AG09319 (cell line): ENCODE measurements at regions not wholly inside any gene's neighbourhood (a gene's known extent, or its start where the extent isn't known, plus 50 kb on each side); places are given as distances from the start of the nearest gene placed in this dataset.

Source experiments
- DNase-seq: peaks from one replicate; pipeline ENCODE4 v3.0.0-alpha.2; 2010; ENCODE audit warnings: low read depth; ENCODE audit errors: extremely low read depth
- TF ChIP-seq, protein P1 (sequence below): IDR thresholded peaks from 2 replicates; pipeline ENCODE4 v1.5.1; 2011; ENCODE audit warnings: low read depth, mild to moderate bottlenecking, inconsistent platforms, low read length, moderate library complexity

DNA sequence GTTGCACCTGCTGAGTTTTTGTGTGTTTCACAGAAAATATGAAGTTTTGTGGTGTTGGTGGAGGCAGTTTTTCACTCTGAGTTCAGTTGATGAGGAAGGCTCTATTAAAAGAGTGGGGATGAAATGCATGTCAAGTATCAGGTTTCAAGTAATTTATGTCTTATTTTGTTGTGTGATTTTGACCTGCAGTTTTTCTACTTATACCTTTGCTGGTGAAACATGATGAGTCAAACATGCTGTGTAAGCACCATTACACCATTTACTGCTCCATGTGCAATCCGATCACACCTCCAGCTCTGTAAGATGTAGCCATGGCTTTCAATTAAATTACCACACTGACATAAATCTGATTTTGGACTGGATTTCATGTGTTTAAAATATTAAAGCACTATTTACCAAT is 174.5 kb upstream of the ZEB2 start:
- TF ChIP-seq, protein P1, sequence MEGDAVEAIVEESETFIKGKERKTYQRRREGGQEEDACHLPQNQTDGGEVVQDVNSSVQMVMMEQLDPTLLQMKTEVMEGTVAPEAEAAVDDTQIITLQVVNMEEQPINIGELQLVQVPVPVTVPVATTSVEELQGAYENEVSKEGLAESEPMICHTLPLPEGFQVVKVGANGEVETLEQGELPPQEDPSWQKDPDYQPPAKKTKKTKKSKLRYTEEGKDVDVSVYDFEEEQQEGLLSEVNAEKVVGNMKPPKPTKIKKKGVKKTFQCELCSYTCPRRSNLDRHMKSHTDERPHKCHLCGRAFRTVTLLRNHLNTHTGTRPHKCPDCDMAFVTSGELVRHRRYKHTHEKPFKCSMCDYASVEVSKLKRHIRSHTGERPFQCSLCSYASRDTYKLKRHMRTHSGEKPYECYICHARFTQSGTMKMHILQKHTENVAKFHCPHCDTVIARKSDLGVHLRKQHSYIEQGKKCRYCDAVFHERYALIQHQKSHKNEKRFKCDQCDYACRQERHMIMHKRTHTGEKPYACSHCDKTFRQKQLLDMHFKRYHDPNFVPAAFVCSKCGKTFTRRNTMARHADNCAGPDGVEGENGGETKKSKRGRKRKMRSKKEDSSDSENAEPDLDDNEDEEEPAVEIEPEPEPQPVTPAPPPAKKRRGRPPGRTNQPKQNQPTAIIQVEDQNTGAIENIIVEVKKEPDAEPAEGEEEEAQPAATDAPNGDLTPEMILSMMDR = no peak
- no peak for DNase-seq

DNA sequence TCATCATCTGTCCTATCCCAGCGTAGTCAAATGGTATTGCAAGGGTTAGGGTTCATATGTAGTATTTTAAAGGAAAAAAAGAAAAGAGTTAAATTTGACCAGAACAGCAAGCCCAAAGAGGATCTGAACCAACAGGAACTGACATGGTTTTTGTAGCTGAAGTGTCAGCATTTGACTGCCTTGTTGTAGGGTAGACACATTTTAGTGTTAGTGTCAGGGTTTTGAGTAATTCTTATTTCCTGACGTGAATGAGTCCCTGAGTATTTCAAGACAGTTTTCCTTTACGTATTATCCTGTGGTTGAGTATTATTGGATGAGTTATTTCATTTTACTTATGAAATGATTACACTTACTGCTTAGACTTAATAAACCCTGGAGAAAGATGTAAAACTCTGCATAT is 173.3 kb upstream of the ZEB2 start:
- TF ChIP-seq, protein P1 = no peak
- DNase-seq = no peak

DNA sequence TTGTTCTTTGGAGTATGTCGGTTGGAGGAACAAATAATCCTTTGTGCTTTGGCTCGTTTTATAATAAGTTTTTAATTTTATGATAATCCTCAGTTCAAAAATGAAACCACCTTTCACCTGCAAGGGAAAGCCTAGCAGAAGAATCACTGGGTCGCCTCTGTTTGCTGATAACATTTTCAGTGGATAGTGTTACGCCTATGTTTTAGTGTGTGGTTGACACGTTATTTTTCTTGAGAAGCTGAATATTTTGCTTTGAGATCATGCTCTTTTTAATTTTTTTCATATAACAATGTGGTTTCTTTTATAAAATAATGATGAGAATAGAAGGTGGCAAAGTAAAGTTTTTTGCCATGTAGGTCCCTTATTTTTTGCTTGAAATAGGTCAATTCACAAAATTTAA is 172.7 kb upstream of the ZEB2 start:
- TF ChIP-seq, protein P1 = no peak
- no peak for DNase-seq

DNA sequence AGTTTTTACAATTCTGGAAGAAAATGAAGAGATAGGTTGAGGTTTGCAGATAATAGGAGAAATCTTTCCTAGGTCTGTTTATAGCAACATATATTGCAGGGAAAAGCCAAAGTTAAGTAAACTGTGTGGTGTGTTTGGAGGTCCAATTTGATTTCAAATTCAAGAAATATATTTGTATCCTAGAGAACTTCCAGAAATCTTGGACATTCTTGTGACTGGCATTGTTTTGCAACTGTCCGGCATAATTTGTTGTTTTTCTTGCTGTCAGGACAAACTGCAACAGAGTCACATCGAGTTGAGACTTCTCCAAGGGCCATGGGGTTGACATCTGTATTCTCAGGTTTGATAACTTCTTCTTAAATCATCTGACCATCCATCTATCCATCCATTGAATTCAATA is 170.9 kb upstream of the ZEB2 start:
- DNase-seq = no peak
- TF ChIP-seq, protein P1 = no peak

DNA sequence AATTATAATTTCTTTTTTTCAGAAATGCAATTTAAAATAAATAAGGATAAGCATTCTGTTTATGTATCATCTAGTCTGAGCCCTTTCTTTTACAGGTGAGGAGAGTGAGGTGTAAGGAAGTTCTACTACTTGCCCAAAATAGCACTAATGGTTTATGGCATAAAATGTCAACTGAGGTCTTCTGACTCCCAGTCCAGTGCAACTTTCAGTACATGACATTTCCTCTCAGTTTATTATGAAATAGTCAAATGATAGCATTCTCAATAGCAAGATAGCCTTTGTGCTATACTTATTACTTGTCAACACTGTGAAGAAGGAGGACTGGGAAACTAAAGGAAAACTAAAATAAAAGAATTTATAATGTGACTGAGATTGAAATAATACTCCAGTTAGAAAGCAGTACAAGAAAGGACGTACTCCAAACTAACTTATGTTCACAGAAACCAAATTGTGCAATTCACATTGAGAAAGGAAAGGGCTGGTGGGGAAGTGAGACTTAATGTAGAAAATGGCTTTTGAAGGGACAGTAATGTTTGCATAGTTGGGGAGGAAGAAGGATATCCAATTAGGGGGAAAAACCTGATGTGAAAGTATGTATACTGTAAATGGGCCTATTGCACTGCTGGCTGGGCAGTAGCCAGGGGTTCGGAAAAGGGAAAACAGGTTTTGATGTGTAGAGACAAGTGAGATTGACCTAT is 166.7 kb upstream of the ZEB2 start:
- no peak for DNase-seq
- TF ChIP-seq, protein P1 = no peak

DNA sequence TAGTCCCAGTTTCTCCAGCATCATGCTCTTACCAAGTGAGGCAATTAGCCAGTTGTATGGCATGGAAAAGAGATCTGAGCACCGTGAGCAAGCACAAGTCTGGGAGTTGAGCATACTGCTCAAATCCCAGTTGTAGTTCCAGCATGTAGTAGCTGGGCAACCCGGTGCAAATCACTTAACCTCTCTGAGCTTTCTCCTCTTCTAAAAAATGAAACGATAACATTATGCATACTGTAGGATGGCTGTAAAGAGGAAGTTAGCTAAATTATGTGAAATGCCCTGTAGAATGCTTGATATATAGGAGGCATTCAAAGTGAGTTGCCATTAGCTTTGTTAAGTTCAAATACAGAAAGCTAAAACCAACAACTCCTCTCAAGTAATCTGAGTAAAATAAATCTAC is 164.0 kb upstream of the ZEB2 start:
- no peak for DNase-seq

DNA sequence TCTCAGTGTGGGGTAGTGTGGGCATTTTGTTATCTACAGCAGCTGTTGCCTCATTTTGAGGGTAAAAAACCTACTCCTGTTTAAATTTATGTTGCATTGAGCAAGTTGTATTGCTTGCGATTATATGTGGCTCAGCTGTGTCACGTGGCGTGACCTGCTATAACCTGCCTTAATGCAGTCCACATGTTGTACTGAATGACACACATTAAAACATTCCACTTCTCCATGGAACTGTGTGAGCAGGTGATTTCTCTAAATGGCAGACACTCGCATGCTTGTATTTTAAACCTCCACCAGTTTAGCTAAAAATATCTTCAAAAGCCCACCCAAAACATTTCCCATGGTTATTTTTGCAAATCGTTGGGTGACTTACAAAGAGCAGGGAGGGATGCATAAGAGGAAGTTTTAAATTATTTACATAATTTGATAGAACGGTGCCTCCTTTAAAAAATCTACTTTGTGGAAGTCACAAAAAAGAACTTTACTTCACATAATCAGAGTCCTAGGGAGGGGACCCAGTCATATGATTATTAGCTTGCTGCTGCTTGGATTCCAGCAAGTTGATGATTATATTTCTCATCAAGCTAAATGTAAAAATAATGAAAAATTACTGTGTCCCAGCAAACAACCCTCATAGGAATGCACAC is 163.3 kb upstream of the ZEB2 start:
- no peak for DNase-seq
- TF ChIP-seq, protein P1 = no peak

More for the DNA sequence above, 164.0 kb upstream of the ZEB2 start:
- TF ChIP-seq, protein P1 = no peak
